HCT116 (cell line): ENCODE measurements at regions not wholly inside any gene's neighbourhood (a gene's known extent, or its start where the extent isn't known, plus 50 kb on each side); places are given as distances from the start of the nearest gene placed in this dataset.

ENCODE experiments used
- ATAC-seq: fragments of 200-7000 bp; cut with Tn5 transposase; 2 replicates; pipeline ENCODE4 v1.9.1; 2020; ENCODE audit warnings: mild to moderate bottlenecking, moderate library complexity
- BruUV-seq: library from RNA; stranded (reverse); fragments of 400-500 nt; replicated peaks from 2 replicates; lab custom pipeline; 2021; lab: Mats Ljungman, UMichigan
- CTCF ChIA-PET: fragments of 300-600 bp; sonication (Branson Sonifier 250); formaldehyde crosslinking; loops from one replicate; lab custom pipeline; 2021; ENCODE audit warnings: antibody characterized with exemption; lab: Charles Lee
- POLR2A ChIA-PET: fragments of 300-600, 350-600 bp; sonication (Branson Sonifier 250); formaldehyde crosslinking; loops from one replicate; lab custom pipeline; 2021; ENCODE audit warnings: antibody characterized with exemption; lab: Charles Lee
- RAD21 ChIA-PET, 2 experiments: fragments of 300-600 bp; sonication (Branson Sonifier 250); formaldehyde crosslinking; loops; one replicate each; lab custom pipeline; 2023; ENCODE audit warnings: low total read pairs in 2 of 2; ENCODE audit not compliant: uncharacterized antibody in 2 of 2, unreplicated experiment in 2 of 2, low non-redundant PET in 1 of 2; lab: Charles Lee
- DNase-seq: peaks from one replicate; pipeline ENCODE4 v3.0.0-alpha.2; 2010; ENCODE audit warnings: low read depth, low spot score
- H2AFZ ChIP-seq: fragments of 200-600 bp; shearing (Covaris generic), sonication (generic); 2 replicates; pipeline ENCODE4 v1.6.1; 2017; ENCODE audit warnings: low read depth, mixed run types, mixed read lengths, antibody characterized with exemption, low read length; ENCODE audit not compliant: poor library complexity, severe bottlenecking
- H3K27ac ChIP-seq: 2 replicates; pipeline ENCODE4 v1.5.1; 2012; ENCODE audit warnings: low read depth, low read length
- H3K27me3 ChIP-seq: fragments of 200-600 bp; sonication (generic); 2 replicates; pipeline ENCODE4 v1.6.1; 2016; ENCODE audit warnings: mixed run types, low read length, mixed read lengths; ENCODE audit not compliant: insufficient read depth
- H3K36me3 ChIP-seq, 2 experiments: fragments of 200-500 bp in 1 of 2; fragments of 200-600 bp in 1 of 2; sonication (Bioruptor generic) in 1 of 2; sonication (generic) in 1 of 2; 2 replicates each; pipeline versions ENCODE4 v1.5.1 to v1.6.1; 2014 to 2016; ENCODE audit warnings: low read length in 2 of 2, inconsistent platforms in 1 of 2, mixed read lengths in 1 of 2, mixed run types in 1 of 2; ENCODE audit not compliant: insufficient read depth in 2 of 2, control insufficient read depth in 1 of 2
- H3K4me1 ChIP-seq, 2 experiments: fragments of 200-600 bp in 1 of 2; sonication (generic) in 1 of 2; 2 replicates each; pipeline versions ENCODE4 v1.5.1 to v1.6.1; 2012 to 2017; ENCODE audit warnings: low read length in 2 of 2, inconsistent platforms in 1 of 2, mild to moderate bottlenecking in 1 of 2, mixed read lengths in 1 of 2, mixed run types in 1 of 2, moderate library complexity in 1 of 2; ENCODE audit not compliant: insufficient read depth in 2 of 2, control insufficient read depth in 1 of 2
- H3K4me2 ChIP-seq: fragments of 200-600 bp; sonication (generic); 2 replicates; pipeline ENCODE4 v1.6.1; 2017; ENCODE audit warnings: mixed run types, low read length, mixed read lengths
- H3K4me3 ChIP-seq, 2 experiments: fragments of 200-600 bp in 1 of 2; sonication (generic) in 1 of 2; replicated peaks in 1 of 2; 2 replicates each; pipeline ENCODE4 v1.5.1; 2011 to 2016; ENCODE audit warnings: low read length in 2 of 2, control low read depth in 1 of 2, low read depth in 1 of 2, mild to moderate bottlenecking in 1 of 2, mixed read lengths in 1 of 2, mixed run types in 1 of 2
- H3K79me2 ChIP-seq: fragments of 200-600 bp; sonication (generic); 2 replicates; pipeline ENCODE4 v1.6.1; 2017; ENCODE audit warnings: mild to moderate bottlenecking, mixed run types, low read length, moderate library complexity, mixed read lengths; ENCODE audit not compliant: insufficient read depth
- H3K9ac ChIP-seq: fragments of 200-600 bp; sonication (generic); 2 replicates; pipeline ENCODE4 v1.6.1; 2016; ENCODE audit warnings: low read length, mixed read lengths
- H3K9me2 ChIP-seq: fragments of 200-600 bp; sonication (generic), shearing (Covaris generic); 2 replicates; pipeline ENCODE4 v1.6.1; 2017; ENCODE audit warnings: mixed run types, mild to moderate bottlenecking, moderate library complexity; ENCODE audit not compliant: insufficient read depth
- H3K9me3 ChIP-seq, 2 experiments: fragments of 200-500 bp in 1 of 2; fragments of 200-600 bp in 1 of 2; sonication (Bioruptor generic) in 1 of 2; sonication (generic) in 1 of 2; 2 replicates each; pipeline ENCODE4 v1.6.1; 2014 to 2017; ENCODE audit warnings: low read length in 2 of 2, mixed read lengths in 2 of 2, inconsistent platforms in 1 of 2, low read depth in 1 of 2, mild to moderate bottlenecking in 1 of 2, mixed run types in 1 of 2, moderate library complexity in 1 of 2; ENCODE audit not compliant: control insufficient read depth in 1 of 2, insufficient read depth in 1 of 2
- H4K20me1 ChIP-seq: fragments of 200-600 bp; sonication (generic), shearing (Covaris generic); 2 replicates; pipeline ENCODE4 v1.6.1; 2017; ENCODE audit warnings: mixed run types, mild to moderate bottlenecking, moderate library complexity; ENCODE audit not compliant: insufficient read depth
- ATF3 ChIP-seq: IDR thresholded peaks from 2 replicates; pipeline ENCODE4 v1.6.1; 2012
- CBX3 ChIP-seq: IDR thresholded peaks from 2 replicates; pipeline ENCODE4 v1.6.1; 2012; ENCODE audit warnings: low read depth
- CEBPB ChIP-seq: IDR thresholded peaks from 2 replicates; pipeline ENCODE4 v1.6.1; 2012; ENCODE audit warnings: low read depth
- EGR1 ChIP-seq: IDR thresholded peaks from 2 replicates; pipeline ENCODE4 v1.6.1; 2012; ENCODE audit warnings: low read depth
- ELF1 ChIP-seq: IDR thresholded peaks from 2 replicates; pipeline ENCODE4 v1.6.1; 2012; ENCODE audit warnings: low read depth, borderline replicate concordance
- EZH2 ChIP-seq: fragments of 200-600 bp; sonication (generic); IDR thresholded peaks from 2 replicates; pipeline ENCODE4 v1.6.1; 2017; ENCODE audit warnings: antibody characterized with exemption, mixed run types
- POLR2A ChIP-seq: IDR thresholded peaks from 2 replicates; pipeline ENCODE4 v1.7.0; 2011; ENCODE audit warnings: borderline replicate concordance; ENCODE audit not compliant: insufficient read depth, insufficient read length; ENCODE audit errors: extremely low read depth
- POLR2AphosphoS5 ChIP-seq: IDR thresholded peaks from 2 replicates; pipeline ENCODE4 v1.6.1; 2011; ENCODE audit warnings: mild to moderate bottlenecking, low read depth, low read length, moderate library complexity
- RAD21 ChIP-seq: IDR thresholded peaks from 2 replicates; pipeline ENCODE4 v1.6.1; 2012; ENCODE audit warnings: low read depth, mild to moderate bottlenecking
- REST ChIP-seq: IDR thresholded peaks from 2 replicates; pipeline ENCODE4 v1.6.1; 2012; ENCODE audit warnings: low read depth
- SIN3A ChIP-seq: IDR thresholded peaks from 2 replicates; pipeline ENCODE4 v1.6.1; 2012; ENCODE audit warnings: low read depth
- SP1 ChIP-seq: IDR thresholded peaks from 2 replicates; pipeline ENCODE4 v1.6.1; 2012; ENCODE audit warnings: low read depth
- SRF ChIP-seq: IDR thresholded peaks from 2 replicates; pipeline ENCODE4 v1.6.1; 2012; ENCODE audit warnings: low read depth
- YY1 ChIP-seq: IDR thresholded peaks from 2 replicates; pipeline ENCODE4 v1.6.1; 2011; ENCODE audit warnings: low read length, low read depth, moderate library complexity, mild to moderate bottlenecking; ENCODE audit not compliant: insufficient replicate concordance; ENCODE audit errors: extremely low read depth
- ZFX ChIP-seq: fragments of 450-650 bp; IDR thresholded peaks from 2 replicates; pipeline ENCODE4 v1.6.1; 2017
- ZNF274 ChIP-seq: fragments of 200-500 bp; sonication (Bioruptor generic); IDR thresholded peaks from 2 replicates; pipeline ENCODE4 v1.6.1; 2014; ENCODE audit warnings: mild to moderate bottlenecking, low read depth, low read length, inconsistent platforms
- intact Hi-C: fragments of 100-400 bp; cut with micrococcal nuclease; formaldehyde crosslinking; loops from 2 replicates; pipeline ENCODE4 v1.10.0; 2022
- TF ChIP-seq, protein P1 (sequence below): IDR thresholded peaks from 2 replicates; pipeline ENCODE4 v1.6.1; 2012

GRCh38 chr14:87043667-87044200, 949.2 kb downstream of the GALC start (continued):
- no peak for TF ChIP-seq ZFX
- TF ChIP-seq ELF1, result no peak
- TF ChIP-seq, protein P1, sequence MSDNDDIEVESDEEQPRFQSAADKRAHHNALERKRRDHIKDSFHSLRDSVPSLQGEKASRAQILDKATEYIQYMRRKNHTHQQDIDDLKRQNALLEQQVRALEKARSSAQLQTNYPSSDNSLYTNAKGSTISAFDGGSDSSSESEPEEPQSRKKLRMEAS, result no peak
- no peak for TF ChIP-seq YY1
- no peak for TF ChIP-seq REST
- no peak for TF ChIP-seq CEBPB
- TF ChIP-seq ATF3, result no peak
- TF ChIP-seq SRF, result no peak

DNA sequence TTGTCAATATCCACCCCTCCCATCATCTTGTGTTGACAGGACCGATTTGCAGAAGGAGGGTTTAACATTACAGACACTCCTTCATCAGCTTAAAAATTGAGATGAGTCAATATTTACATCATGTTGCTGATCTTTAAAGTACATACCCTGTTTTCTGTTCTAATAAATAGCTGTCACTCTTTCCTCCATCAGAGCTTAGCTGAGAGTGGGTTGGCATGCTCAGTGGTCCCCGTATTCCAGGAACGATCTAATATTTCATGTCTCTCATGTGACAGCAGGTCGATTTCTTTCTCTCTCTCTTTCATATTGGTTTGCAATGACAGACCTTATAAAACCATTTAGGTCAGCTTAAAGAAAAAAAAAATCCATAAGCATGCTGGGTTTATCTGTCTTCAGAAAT, 950.6 kb downstream of the GALC start:
- H3K27me3 ChIP-seq, result no peaks in the 10 kb centered on the region
- H3K4me1 ChIP-seq, result no peaks in the 10 kb centered on the region
- intact Hi-C loops, result no loop called here
- no peak overlapping the region for H3K4me3 ChIP-seq
- POLR2A ChIA-PET, result no interaction called here
- peaks cover 2 to 26% of the 10 kb centered on the region in 2 experiments; a peak in 2 of 4 replicates for H3K9me3 ChIP-seq
- H3K27ac ChIP-seq, result no peak overlapping the region
- ATAC-seq (no peak), DNase-seq (no peak)
- no peaks in the 10 kb centered on the region for H3K9me2 ChIP-seq
- H3K9ac ChIP-seq, result no peak overlapping the region
- H3K36me3 ChIP-seq, result no peaks in the 10 kb centered on the region
- no peaks in the 10 kb centered on the region for H3K79me2 ChIP-seq
- RAD21 ChIA-PET, result no interaction called here
- BruUV-seq, result no TSS peak
- H3K4me2 ChIP-seq, result no peak overlapping the region
- H4K20me1 ChIP-seq, result no peaks in the 10 kb centered on the region
- no peak overlapping the region for H2AFZ ChIP-seq
- CTCF ChIA-PET, result no interaction called here
- no peak for TF ChIP-seq YY1
- TF ChIP-seq ZFX, result no peak
- no peak for TF ChIP-seq REST
- no peak for TF ChIP-seq RAD21
- TF ChIP-seq SP1, result no peak
- TF ChIP-seq EGR1, result no peak
- TF ChIP-seq SIN3A, result no peak
- TF ChIP-seq POLR2A, result no peak
- TF ChIP-seq EZH2, result no peak
- TF ChIP-seq CBX3, result no peak
- TF ChIP-seq POLR2AphosphoS5, result no peak
- no peak for TF ChIP-seq ZNF274
